ENCODE measurements at regions not wholly inside any gene's neighbourhood (a gene's known extent, or its start where the extent isn't known, plus 50 kb on each side); places are given as distances from the start of the nearest gene placed in this dataset.

DNA sequence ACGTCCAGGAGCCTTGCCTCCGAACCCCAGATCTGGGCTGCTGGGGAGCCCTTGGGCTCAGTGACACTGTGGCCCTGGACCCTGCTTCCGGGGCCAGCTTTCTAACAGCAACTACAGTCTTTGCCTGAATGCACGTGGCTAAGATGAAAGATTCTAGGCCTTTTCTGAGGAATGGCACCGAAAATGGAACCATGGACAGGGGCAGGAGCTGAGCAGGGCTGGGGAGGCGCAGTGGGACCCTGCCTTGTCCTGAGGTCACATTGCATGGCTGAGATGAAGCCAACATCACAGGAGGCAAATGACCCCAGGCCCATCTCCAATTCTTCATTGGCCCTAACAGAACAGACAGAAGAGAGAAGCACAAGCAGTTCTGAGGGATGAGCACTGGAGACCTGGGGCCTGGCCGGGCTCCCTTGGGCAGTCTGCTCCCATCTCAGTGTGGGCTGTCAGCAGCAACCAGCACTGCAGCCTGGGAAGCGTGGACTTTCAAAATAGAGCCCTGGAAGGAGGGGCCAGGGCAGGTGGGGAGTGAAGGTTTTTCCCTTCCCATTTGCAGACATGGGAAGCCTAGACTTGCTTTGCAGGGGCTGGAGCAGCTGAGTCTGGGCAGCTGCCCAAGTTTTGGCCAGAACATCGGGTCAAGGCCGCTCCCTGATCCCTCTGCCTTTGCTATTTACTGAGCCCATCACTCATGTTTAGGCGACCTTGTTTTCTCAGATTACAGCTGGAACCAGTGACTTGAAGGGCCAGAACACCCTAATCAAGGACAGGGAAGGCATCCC is 114.4 kb upstream of the TCERG1L start:
- no peak for DNase-seq (ENCODE audit: low spot score)

DNA sequence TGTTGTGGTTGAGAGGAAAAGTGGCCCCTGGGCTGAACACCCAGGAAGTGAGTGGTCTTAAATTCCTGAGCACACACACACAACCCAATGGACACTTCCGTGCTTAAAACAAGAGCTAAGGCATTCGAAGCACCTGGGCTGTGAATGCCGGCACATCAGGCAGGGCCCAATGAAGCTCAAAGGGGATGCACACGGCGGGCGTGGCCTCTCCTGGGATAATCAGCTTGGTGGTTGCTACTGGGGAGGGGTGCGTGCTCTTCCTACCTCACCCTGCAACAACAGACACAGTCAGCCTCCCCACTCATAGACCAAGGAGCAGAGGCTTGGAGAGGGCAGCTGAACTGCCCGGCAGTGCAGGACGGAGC is 115.0 kb upstream of the TCERG1L start:
- no peak for DNase-seq (ENCODE audit: low spot score)

DNA sequence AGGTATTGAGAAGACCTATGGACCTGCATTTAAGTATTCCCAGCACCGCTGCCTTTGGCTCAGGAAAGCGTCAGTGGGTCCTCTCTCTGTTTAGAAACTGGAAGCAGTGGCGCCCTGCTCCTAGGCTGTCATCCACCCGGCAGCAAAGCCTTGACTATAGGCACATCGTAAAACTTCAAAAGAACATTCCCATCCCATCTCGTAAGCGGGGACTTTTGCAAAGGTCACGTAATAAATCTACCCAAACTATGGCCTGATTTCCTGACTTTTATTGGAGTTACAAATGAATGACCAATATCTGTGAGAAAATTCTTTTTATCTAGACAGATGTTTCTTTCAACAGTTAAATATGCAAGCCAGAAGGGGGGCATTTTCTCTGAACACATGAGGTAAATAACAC is 115.8 kb upstream of the TCERG1L start:
- DNase-seq (ENCODE audit: low spot score), result no peak

DNA sequence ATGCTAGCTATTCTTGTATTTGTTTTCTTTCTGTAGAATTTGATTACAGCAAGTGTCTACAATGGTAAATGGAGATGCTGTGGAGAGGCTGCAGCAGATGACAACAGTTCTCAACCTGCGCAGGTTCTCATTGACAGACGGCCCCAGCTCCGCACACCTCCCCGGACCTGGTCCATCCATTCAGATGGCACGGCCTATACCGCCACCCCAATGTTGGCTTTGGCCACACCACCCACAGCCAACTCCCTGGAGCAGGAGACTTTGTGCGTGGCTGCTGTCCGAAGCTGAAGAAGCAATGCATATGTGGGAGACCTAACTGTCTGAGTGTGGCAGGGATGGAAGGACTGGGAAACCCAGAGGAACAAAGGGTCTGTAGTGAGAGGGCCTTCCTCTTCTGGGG is 116.4 kb upstream of the TCERG1L start:
- no peak for DNase-seq (ENCODE audit: low spot score)

DNA sequence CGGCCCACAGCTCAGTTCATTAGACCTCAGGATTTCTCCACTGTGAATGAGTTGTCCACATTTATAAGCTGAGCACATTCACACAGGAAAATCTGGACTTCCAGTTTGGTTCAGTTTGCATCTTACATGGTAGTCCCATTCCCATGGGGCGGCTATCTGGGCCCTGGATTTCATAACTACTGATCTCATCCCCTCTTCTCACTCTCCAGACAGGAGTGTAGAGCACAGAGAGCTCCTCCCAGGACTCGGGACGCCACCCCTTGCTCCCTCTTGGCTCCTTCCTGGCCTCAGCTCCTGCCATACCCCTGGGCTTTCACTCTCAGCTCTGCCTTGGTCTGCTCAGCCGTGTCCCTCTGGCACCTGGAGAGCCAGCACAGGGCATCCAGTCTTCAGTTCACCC is 117.6 kb upstream of the TCERG1L start:
- DNase-seq (ENCODE audit: low spot score), result no peak

DNA sequence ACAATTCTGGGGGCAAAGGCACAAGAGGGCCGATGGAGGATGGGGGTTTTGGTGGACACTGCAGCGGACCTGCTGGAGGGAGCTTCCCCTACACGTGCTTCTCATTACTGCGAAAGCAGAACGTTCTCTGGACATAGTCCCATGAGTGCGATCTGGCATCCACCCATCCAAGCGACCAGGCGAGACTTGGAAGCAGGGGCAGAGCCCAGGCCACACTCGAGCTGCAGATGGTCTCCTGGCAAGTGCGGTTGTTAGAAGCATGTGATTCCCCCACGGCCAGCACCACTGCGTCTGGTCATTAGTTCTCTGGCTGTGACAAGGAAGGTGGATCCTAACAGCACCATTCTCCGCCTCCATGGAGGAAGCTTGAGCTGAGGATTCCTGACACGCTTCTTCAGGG is 118.4 kb upstream of the TCERG1L start:
- no peak for DNase-seq (ENCODE audit: low spot score)

DNA sequence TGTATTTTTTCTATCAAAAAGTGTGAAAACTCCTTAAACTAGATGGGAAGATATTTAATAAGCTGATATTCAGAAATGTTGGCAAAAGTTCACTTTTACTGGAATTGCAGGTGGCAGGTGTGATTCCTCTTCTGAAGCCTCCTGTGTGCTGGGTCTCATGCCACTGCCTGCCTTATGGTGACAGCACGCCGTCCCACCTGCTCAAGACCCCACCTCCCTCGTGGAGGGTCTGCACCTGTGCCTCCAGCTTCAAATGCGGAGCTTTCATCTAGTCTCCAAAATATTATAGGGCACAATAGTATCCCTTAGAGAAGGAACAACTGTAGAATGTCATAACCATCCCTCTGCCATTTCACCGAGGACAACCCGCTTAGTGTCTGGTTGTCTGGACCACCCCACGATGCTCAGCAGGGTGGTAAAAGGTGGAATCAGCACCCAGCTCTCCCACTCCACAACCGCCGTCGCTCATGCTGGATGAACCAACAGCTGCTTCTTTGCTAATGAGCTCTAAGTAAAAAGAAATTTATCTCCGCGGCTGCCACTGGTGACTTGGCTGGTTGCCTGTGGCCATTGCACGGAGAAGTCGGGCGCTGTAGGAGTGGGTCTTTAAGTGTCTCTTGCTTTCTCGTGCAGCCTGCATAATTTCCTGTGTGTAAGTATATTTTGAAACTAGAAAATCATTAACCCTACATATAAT is 119.3 kb upstream of the TCERG1L start:
- no peak for DNase-seq (ENCODE audit: low spot score)

DNA sequence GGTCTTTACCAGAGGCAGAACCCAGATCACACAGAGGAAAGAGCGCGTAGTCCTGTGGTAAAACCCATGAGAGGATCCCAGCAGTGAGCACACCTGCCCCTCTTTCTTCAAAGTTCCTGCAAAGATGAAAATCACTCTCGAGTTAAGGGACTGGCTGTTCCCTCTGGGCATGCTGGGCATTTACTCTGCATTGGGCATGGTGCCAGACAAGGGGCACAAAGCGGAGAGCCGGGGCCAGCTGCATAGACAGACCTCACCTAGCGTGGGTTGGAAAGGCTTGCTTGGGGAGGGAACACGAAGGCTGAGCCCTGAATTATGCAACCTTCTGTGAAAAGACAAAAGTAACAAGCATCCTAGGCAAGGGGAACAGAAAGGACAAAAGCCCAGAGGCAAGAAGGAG is 120.0 kb upstream of the TCERG1L start:
- DNase-seq (ENCODE audit: low spot score), result no peak

DNA sequence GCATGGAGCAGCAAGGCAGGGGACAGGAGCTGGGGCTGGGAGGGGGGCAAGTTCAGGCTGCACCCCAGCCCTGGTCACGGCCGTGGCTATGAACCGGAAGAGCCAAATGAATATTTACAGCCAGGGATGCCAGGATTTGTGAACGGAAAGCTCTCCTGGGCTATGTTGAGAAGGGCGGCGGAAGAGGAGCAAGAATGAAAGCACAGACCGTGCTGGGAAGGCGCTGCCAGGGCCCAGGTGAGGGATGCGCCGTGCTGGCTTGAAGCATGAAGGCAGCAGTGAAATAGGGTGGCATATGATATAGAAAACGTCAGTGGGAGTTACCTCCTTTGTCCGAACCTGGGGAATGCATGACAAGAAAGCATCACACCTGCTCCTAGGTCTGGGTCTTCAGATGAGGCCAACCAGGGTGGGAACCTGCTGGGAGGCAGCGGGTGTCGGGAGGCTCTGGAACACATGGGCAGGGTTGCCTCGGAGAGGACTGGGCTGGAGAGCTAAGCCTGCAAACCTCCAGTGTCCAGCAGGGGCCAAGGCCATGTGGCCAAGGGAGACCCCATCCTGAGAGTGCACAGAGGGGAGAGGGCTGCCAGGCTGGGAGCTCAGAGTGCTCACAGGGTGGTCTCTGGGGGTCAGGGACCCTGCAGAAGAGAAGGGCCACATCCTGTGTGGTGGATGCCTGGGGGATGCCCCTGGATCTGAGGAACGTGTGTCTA is 120.6 kb upstream of the TCERG1L start:
- DNase-seq (ENCODE audit: low spot score), result no peak

DNA sequence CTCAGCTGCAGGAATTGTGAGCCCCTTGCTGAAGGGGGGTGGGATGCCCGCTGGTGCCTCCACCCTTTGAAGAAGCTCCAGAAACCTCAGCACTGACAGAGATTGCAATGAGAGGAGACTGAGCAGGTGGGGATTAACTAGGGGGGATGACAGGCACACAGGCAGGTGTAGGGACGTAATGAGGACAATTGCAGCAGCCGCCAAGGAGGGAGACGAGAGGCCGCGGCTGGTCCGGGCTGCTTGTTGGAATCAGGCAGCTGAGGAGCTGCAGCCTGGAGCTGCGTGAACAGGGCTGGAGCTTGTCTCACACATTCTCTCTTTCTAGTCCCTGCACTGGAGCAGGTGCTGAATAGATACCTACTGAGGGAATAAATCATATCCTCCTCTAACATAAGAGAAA is 122.0 kb upstream of the TCERG1L start:
- DNase-seq (ENCODE audit: low spot score), result no peak

DNA sequence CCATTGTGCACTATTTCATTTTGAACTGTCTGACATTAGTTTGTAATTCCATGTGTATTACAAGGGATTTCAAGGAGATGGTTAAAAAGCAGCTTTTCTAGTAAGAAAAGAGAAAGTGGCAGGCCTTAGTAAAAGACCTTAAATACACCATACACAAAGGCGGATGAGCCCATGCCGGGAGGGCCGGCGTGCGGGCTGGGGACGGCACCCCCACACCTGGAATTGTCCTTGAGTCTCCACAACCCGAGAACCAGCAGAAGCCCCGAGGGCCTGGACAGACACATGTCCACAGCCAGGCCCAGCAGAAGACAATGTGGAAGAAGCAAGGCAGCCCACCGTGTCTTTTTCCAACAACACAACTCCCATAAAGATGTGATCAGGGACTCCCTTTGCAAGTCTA is 123.7 kb upstream of the TCERG1L start:
- no peak for DNase-seq (ENCODE audit: low spot score)

DNA sequence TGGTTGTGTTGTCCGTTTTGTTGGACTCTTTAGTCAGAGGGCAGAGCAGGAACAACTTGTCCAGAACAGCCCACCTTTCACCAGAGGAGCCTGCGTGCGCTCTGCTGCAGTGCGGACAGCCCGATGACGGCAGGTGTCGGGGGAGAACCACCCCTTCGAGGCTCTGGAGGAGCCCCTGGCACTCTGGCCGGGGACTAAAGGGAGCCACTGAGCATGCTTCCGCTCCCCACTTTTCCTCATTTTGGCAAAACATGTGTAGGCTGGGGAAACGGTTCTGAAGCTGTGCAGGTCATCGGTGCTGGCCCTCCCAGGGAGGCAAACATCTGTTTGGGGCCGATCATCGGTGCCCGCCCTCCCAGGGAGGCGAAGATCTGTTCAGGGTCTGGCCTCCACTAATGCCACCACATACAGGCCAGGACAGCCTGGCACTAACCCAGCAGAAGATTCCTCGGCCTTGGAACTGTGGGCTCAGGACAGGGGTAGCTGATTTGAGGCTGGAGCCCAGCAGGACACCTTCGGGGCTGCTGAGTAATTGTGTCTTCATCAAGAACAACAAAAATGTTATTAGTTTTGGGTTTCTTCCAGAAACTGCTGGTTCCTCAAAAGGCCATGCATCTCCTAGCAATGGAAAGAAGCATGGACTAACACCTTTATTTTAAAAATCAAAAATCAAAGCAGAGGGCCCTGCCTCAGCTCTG is 124.4 kb upstream of the TCERG1L start:
- no peak for DNase-seq (ENCODE audit: low spot score)

DNA sequence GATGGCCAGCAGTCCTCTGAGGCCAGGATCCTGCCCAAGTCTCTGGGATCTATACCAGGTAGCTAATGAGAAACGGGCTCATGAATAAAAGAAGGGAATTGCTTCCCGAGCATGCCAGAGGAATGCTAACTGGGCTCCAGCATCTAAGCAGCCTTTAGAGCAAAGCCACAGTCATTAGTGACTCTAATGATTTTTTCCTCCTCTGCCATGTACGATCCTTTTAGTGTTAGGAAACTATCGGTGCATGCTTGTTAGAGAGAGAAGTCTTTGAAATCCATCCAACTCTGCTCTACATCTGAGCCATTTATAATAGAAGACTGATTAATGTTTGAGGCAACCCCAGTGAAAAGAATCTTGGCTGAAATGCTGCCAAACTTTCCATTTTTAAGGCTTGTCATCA is 124.9 kb upstream of the TCERG1L start:
- no peak for DNase-seq (ENCODE audit: low spot score)

DNA sequence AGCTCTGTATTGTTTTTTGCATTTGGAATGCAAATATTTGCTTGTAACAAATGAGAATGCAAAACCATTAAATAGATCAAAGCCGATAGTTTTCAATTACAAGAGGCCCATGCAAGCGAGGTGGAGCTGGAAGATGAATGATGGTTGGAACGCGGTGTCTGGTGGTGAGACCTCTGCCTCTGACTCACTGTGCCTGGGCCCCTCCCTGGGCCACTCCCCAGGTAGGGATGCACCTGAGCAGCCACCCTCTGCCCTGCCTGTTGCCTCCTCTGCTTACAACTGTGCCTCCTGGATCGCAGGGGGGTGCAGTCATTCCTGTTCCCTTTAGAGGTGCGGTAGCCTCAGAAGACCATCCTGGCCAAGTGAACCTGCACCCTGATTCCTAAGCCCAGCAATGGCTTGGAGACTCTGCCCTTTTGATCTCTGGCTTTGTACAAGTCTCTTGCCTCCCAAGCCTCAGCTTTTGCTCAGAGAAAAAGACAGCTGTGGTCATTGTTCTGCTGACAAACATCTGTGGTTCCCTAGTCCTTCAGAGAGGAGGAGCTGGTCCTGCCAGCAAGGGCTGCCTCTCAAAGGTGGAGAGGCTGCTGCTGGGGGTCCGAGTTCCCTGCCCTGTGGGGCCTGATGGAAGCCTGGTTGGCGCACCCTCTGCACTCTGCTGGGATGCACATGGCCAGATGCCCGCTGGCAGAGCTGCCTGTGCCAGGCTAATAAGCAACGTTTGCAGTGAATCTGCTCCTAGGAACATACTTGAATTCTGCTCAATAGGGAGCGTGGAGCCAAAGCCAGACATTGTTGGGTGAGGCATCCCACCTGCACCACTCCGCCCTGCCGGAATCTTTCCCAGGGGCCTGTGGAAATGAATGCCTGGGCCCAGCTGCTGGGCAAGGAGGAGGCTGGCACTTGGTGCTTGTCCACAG is 126.3 kb upstream of the TCERG1L start:
- no peak for DNase-seq (ENCODE audit: low spot score)

DNA sequence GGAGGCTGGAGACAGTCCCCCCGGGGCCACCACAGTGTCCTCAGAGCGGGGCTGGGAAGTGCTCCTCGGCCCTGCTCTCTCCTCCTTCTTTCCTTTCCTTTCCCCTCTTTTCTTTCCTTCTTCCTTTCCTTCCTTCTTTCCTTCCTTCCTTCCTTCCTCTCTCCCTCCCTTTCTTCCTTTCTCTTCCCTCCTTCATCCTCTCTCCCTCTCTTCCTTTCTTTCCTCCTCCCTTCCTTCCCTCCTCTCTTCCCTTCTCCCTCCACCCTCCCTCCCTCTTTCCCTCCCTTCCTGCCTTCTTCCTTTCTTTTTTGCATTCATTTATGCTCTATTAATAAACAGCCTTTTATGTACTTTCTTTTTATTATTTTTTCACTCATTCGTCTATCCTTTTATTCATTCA is 127.1 kb upstream of the TCERG1L start:
- no peak for DNase-seq (ENCODE audit: low spot score)

DNA sequence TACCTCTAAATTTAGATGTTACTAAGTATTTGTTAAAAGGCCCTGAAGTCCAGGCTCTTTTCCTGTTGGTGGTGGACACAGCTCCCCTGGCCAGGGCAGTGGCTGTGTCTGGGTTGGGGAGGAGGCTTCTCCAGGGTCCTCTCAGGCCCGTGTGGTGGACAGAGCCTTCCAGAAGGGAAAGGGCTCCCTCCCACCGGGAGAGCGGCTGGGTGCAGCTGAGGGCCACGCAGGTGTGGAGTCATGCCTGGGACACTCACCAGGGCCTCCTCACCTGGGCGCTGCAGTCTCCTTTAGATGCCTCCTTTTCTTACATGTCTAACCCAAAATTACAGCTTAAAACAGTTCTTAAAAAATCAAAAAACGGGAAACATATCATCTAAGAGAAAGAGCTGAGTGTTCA is 128.2 kb upstream of the TCERG1L start:
- DNase-seq (ENCODE audit: low spot score), result no peak

DNA sequence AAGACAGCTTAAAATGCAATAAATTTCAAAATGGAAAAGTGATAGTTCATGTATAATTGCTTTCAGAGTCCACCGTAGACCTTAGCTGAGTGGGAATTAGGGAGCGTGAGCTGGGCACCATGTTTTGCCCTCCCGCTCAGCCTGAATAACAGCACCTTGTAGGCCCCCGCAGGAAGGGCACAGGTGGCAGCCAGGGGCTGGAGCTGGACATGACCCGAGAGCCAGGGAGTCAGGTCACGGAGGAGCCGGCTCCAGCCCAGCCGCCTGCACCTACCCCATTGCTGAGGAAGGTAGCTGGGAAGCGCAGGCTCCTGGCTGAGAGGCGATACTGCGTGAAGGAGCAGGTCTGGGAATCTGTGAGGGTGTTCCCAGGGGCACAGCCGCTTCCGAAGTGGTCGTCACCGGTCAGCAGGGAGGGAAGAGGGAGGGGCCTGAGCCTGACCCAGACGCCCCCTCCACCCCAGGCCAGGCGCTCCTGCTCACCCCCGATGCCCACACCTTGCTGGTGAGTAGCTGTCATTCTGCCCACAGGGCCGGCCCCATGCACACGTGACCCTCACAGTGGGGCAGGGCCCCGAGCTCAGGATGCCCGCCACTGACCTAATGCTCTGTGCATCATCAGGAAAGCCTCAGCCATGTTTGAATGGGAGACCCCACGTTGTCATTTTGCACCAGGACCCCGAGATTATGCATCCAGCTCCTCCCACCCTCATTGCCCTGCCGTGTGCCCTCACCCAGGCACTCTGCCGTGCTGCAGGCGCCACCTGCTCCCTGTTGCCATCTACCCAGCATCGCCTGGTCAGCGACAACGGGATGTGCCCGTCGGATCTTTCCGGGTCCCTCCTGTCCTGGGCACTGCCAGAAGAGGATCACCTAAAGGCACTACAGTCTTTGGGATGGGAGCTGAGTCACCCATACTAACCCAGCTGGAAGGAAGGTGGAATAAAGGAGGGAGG is 129.2 kb upstream of the TCERG1L start:
- DNase-seq (ENCODE audit: low spot score), result no peak

DNA sequence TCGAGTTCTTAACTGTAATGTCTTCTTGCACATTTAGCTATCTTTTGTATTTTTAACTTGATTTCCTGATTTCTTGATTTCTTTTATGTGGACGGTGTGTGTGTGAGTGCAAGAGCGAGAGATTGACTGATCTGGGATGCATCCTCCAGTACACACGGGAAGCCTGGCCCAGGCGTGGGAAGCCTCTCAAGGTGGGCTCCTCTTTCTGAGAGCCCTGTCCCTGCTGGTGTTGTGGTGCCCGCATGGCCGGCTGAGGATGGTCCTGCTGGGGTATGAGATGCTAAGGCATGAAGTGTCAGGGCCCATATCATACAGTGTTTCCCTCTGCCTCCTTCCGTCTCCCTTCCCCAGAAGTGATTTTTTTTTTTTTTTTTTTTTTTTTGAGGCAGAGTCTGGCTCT is 130.8 kb upstream of the TCERG1L start:
- DNase-seq (ENCODE audit: low spot score), result no peak

DNA sequence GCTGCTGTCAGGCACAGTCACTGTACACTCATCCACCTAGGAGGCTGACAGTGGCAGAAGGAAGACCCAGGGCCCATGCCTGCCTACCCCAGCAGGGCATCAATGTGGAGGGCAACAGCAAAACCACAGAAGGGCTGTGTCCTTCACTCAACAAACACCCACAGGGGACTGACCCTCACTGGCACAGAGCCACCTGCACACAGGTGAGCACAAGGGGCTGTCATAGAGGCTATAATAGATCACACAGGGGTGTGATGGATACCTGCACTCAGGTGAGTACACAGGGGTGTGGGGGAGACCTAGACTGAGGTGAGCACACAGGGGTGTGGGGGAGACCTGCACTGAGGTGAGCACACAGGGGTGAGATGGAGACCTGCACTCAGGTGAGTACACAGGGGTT is 132.8 kb upstream of the TCERG1L start:
- no peak for DNase-seq (ENCODE audit: low spot score)

DNA sequence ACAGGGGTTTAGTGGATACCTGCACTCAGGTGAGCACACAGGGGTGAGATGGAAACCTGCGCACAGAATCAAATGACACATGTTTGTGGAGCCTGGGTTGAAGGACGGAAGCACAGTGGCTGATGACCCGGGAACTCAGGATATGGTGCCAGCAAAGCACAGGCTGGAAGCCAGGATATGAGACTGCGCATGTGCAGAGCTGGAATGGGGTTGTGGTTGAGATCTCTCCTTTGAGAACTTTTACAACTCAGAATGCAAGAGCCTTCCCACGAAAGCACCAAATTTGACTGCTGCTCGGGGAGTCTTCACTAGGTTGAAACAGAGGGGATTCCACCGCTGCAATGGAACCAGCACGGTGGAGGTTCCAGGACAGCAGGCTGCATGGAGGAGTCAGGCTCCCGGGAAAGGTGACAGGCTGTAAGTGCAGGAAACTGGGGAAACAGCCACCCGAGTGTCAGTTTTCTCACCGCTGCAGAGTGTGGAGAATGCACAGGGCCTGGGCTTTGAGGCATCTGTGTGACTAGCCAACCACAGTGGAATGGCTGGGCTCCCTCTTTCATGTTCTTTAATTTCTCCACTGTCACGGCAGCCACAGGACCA is 133.4 kb upstream of the TCERG1L start:
- DNase-seq (ENCODE audit: low spot score), result no peak

All from COLO829 (cell line).